H1 (cell line): ENCODE measurements at regions not wholly inside any gene's neighbourhood (a gene's known extent, or its start where the extent isn't known, plus 50 kb on each side); places are given as distances from the start of the nearest gene placed in this dataset.

Experiments used
- CTCF ChIA-PET: fragments of 300-600 bp; sonication (Branson Sonifier 250); formaldehyde crosslinking; loops from one replicate; lab custom pipeline; 2021; ENCODE audit not compliant: partially characterized antibody; lab: Charles Lee
- POLR2A ChIA-PET: fragments of 300-600 bp; sonication (Branson Sonifier 250); formaldehyde crosslinking; loops from one replicate; lab custom pipeline; 2021; ENCODE audit warnings: inconsistent platforms; ENCODE audit not compliant: partially characterized antibody; lab: Charles Lee
- DNase-seq, 2 experiments: peaks; one replicate each; pipeline versions ENCODE4 v3.0.0 to v3.0.0-alpha.2; 2010 to 2022; ENCODE audit warnings: low spot score in 2 of 2, low read depth in 1 of 2, mixed read lengths in 1 of 2
- FAIRE-seq: peaks from 2 replicates; lab custom pipeline; 2011; peaks lifted over from hg19 to GRCh38; lab: Jason Lieb, UNC
- H2AFZ ChIP-seq: 2 replicates; pipeline ENCODE4 v1.8.1; 2012; ENCODE audit warnings: low read length, inconsistent platforms
- H2AK5ac ChIP-seq: 2 replicates; pipeline ENCODE4 v1.6.1; 2013; ENCODE audit warnings: low read depth, low read length
- H2BK120ac ChIP-seq: replicated peaks from 2 replicates; pipeline ENCODE3; 2013; ENCODE audit warnings: low read depth, low read length, inconsistent platforms
- H2BK12ac ChIP-seq: 2 replicates; pipeline ENCODE4 v1.6.1; 2013; ENCODE audit warnings: low read depth, low read length
- H2BK15ac ChIP-seq: 2 replicates; pipeline ENCODE4 v1.6.1; 2013; ENCODE audit warnings: low read length
- H2BK20ac ChIP-seq: 2 replicates; pipeline ENCODE4 v1.6.1; 2013; ENCODE audit warnings: low read length
- H2BK5ac ChIP-seq: 2 replicates; pipeline ENCODE4 v1.6.1; 2013; ENCODE audit warnings: low read depth, low read length
- H3K14ac ChIP-seq: 2 replicates; pipeline ENCODE4 v1.6.1; 2013; ENCODE audit warnings: inconsistent platforms; ENCODE audit not compliant: insufficient read length
- H3K18ac ChIP-seq: 2 replicates; pipeline ENCODE4 v1.6.1; 2013; ENCODE audit warnings: low read length; ENCODE audit errors: extremely low read depth
- H3K23ac ChIP-seq: 2 replicates; pipeline ENCODE4 v1.6.1; 2013; ENCODE audit warnings: inconsistent platforms; ENCODE audit not compliant: insufficient read length
- H3K23me2 ChIP-seq: 2 replicates; pipeline ENCODE4 v1.6.1; 2013; ENCODE audit warnings: low read depth, low read length
- H3K27ac ChIP-seq: 2 replicates; pipeline ENCODE4 v1.6.1; 2011; ENCODE audit warnings: low read depth, low read length, inconsistent platforms
- H3K27me3 ChIP-seq, 4 experiments: replicated peaks in 1 of 4; 1 replicate in 1 of 4; 2 replicates in 3 of 4; pipeline versions ENCODE4 v1.6.1 to v1.8.1; 2011 to 2013; ENCODE audit warnings: low read length in 3 of 4, mild to moderate bottlenecking in 3 of 4, inconsistent platforms in 2 of 4, mixed read lengths in 2 of 4, moderate library complexity in 1 of 4; ENCODE audit not compliant: control insufficient read depth in 3 of 4, insufficient read depth in 3 of 4; ENCODE audit errors: extremely low read depth in 1 of 4
- H3K36me3 ChIP-seq, 4 experiments: 2 replicates each; pipeline versions ENCODE4 v1.6.1 to v1.8.1; 2011 to 2013; ENCODE audit warnings: mild to moderate bottlenecking in 4 of 4, low read length in 3 of 4, moderate library complexity in 2 of 4, control low read depth in 1 of 4, inconsistent platforms in 1 of 4; ENCODE audit not compliant: insufficient read depth in 4 of 4, control insufficient read depth in 2 of 4
- H3K4ac ChIP-seq: replicated peaks from 2 replicates; pipeline ENCODE3; 2013; ENCODE audit warnings: low read length, low read depth, mixed read lengths, inconsistent platforms; ENCODE audit not compliant: insufficient read length
- H3K4me1 ChIP-seq, 4 experiments: replicated peaks in 1 of 4; 1 replicate in 1 of 4; 2 replicates in 3 of 4; pipeline versions ENCODE4 v1.6.1 to v1.8.1; 2011 to 2013; ENCODE audit warnings: low read length in 3 of 4, inconsistent platforms in 2 of 4, mixed read lengths in 1 of 4; ENCODE audit not compliant: insufficient read depth in 4 of 4, control insufficient read depth in 3 of 4
- H3K4me2 ChIP-seq, 2 experiments: 2 replicates each; pipeline versions ENCODE4 v1.6.1 to v1.8.1; 2011 to 2013; ENCODE audit warnings: low read depth in 2 of 2, low read length in 2 of 2, control low read depth in 1 of 2, inconsistent platforms in 1 of 2, mild to moderate bottlenecking in 1 of 2; ENCODE audit not compliant: insufficient read depth in 1 of 2
- H3K4me3 ChIP-seq, 4 experiments: fragments of 200-600, 300-600 bp in 1 of 4; sonication (generic), shearing (Covaris generic), sonication (Bioruptor Twin) in 1 of 4; 2 replicates each; pipeline versions ENCODE4 v1.5.1 to v1.8.1; 2011 to 2016; ENCODE audit warnings: low read length in 4 of 4, low read depth in 3 of 4, control low read depth in 2 of 4, inconsistent platforms in 2 of 4, mild to moderate bottlenecking in 2 of 4, mixed read lengths in 1 of 4, moderate library complexity in 1 of 4; ENCODE audit not compliant: insufficient read depth in 2 of 4; ENCODE audit errors: extremely low read depth in 1 of 4
- H3K56ac ChIP-seq: replicated peaks from 2 replicates; pipeline ENCODE3; 2013; ENCODE audit warnings: low read depth, mild to moderate bottlenecking, mixed read lengths, low read length, inconsistent platforms; ENCODE audit not compliant: insufficient read length
- H3K79me1 ChIP-seq: 2 replicates; pipeline ENCODE4 v1.6.1; 2013; ENCODE audit warnings: low read depth, low read length, control low read depth
- H3K79me2 ChIP-seq, 2 experiments: 2 replicates each; pipeline versions ENCODE4 v1.6.1 to v1.8.1; 2012 to 2013; ENCODE audit warnings: low read length in 2 of 2, mild to moderate bottlenecking in 2 of 2, inconsistent platforms in 1 of 2; ENCODE audit not compliant: insufficient read depth in 2 of 2, control insufficient read depth in 1 of 2
- H3K9ac ChIP-seq, 4 experiments: replicated peaks in 1 of 4; 1 replicate in 1 of 4; 2 replicates in 3 of 4; pipeline versions ENCODE4 v1.6.1 to v1.8.1; 2011 to 2013; ENCODE audit warnings: low read depth in 3 of 4, low read length in 3 of 4, control low read depth in 2 of 4, mild to moderate bottlenecking in 2 of 4, moderate library complexity in 2 of 4, inconsistent platforms in 1 of 4; ENCODE audit errors: extremely low read depth in 1 of 4
- H3K9me3 ChIP-seq, 2 experiments: 2 replicates each; pipeline versions ENCODE4 v1.6.1 to v1.8.1; 2012 to 2013; ENCODE audit warnings: mild to moderate bottlenecking in 2 of 2, moderate library complexity in 2 of 2, control low read depth in 1 of 2, inconsistent platforms in 1 of 2, low read depth in 1 of 2, low read length in 1 of 2, mixed read lengths in 1 of 2; ENCODE audit not compliant: insufficient read depth in 2 of 2
- H4K20me1 ChIP-seq, 2 experiments: replicated peaks in 1 of 2; 2 replicates each; pipeline versions ENCODE3 to v1.8.1; 2011 to 2013; ENCODE audit warnings: inconsistent platforms in 2 of 2, low read length in 2 of 2, mild to moderate bottlenecking in 1 of 2; ENCODE audit not compliant: insufficient read depth in 2 of 2, control insufficient read depth in 1 of 2
- H4K5ac ChIP-seq: 2 replicates; pipeline ENCODE4 v1.6.1; 2013; ENCODE audit warnings: low read length, low read depth, mixed read lengths, inconsistent platforms; ENCODE audit not compliant: insufficient read length
- H4K8ac ChIP-seq: 2 replicates; pipeline ENCODE4 v1.8.0; 2013; ENCODE audit warnings: mild to moderate bottlenecking, moderate library complexity, low read length, inconsistent platforms; ENCODE audit not compliant: insufficient read depth; ENCODE audit errors: extremely low read depth
- H4K91ac ChIP-seq: replicated peaks from 2 replicates; pipeline ENCODE3; 2013; ENCODE audit warnings: low read length, mixed read lengths, inconsistent platforms; ENCODE audit not compliant: insufficient read length
- EP300 ChIP-seq, 2 experiments: IDR thresholded peaks; 1 replicate in 1 of 2; 2 replicates in 1 of 2; pipeline ENCODE4 v1.6.1; 2011 to 2012; ENCODE audit warnings: low read depth in 2 of 2, low read length in 2 of 2, mild to moderate bottlenecking in 2 of 2, borderline replicate concordance in 1 of 2, inconsistent platforms in 1 of 2, moderate library complexity in 1 of 2
- HDAC2 ChIP-seq, 2 experiments: fragments of 300-600 bp in 1 of 2; sonication (generic) in 1 of 2; IDR thresholded peaks; 2 replicates each; pipeline ENCODE4 v1.6.1; 2011 to 2012; ENCODE audit warnings: low read depth in 2 of 2, low read length in 2 of 2, mild to moderate bottlenecking in 2 of 2, moderate library complexity in 2 of 2, borderline replicate concordance in 1 of 2, inconsistent platforms in 1 of 2
- HDAC6 ChIP-seq: IDR thresholded peaks from one replicate; pipeline ENCODE4 v1.7.1; 2012; ENCODE audit warnings: low read depth, mild to moderate bottlenecking, inconsistent platforms, low read length, moderate library complexity
- JUN ChIP-seq: IDR thresholded peaks from 2 replicates; pipeline ENCODE4 v1.6.1; 2011; ENCODE audit warnings: low read depth, mild to moderate bottlenecking, improper control_type of control experiment, low read length
- JUND ChIP-seq: IDR thresholded peaks from 2 replicates; pipeline ENCODE4 v1.6.1; 2011; ENCODE audit warnings: mild to moderate bottlenecking, improper control_type of control experiment, low read length
- SRF ChIP-seq: IDR thresholded peaks from 2 replicates; pipeline ENCODE4 v1.6.1; 2011; ENCODE audit warnings: mild to moderate bottlenecking, low read depth, low read length, moderate library complexity
- WGBS, 2 experiments: shearing (Covaris generic) in 1 of 2; methylation state at CpG; one replicate each; pipeline versions ENCODE4 v1.1.6 to v1.1.7; 2013 to 2015; ENCODE audit warnings: low lambda C conversion rate in 2 of 2, mixed read lengths in 2 of 2, inconsistent platforms in 1 of 2, low coverage in 1 of 2, missing lambda C conversion rate in 1 of 2; ENCODE audit not compliant: insufficient replicate concordance in 2 of 2, insufficient coverage in 1 of 2, insufficient read length in 1 of 2; ENCODE audit errors: extremely low coverage in 1 of 2, missing lambda C conversion rate in 1 of 2; 5-methylcytosine and 5-hydroxymethylcytosine counted together
- TF ChIP-seq, protein P1 (sequence below): IDR thresholded peaks from 2 replicates; pipeline ENCODE4 v1.6.1; 2012; ENCODE audit warnings: low read length, inconsistent platforms

DNA sequence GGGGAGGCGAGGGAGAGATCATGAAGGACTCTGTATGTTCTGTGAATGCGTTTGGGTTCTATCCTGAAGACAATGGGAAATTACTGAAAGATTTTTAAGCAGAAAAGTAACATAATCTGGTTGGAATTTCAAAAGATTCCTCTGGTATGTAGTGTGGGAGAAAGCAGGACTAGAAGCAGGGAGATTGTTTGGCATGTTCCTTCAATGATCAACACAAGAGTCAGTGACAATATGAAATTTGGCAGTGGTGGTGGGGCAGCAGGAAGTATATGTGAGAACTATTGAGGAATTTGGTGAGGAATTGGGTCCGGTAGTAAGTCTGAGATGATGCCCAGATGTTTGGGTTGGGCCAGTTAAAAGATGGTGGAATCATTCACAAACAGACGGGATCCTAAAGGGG lies 348.7 kb downstream of the CD83 start:
- H2BK120ac ChIP-seq, result no peak overlapping the region
- H3K27me3 ChIP-seq, result no peaks in the 10 kb centered on the region
- H2BK5ac ChIP-seq, result no peak overlapping the region
- H2BK15ac ChIP-seq, result no peak overlapping the region
- H3K56ac ChIP-seq, result no peak overlapping the region
- CTCF ChIA-PET, result interaction anchor here (1.0 to 1.6 kb wide), 2 partner anchors 18 to 294 kb away, joined by 3 to 5 read pairs; no protein-coding TSS in a partner anchor
- H3K23ac ChIP-seq, result no peak overlapping the region
- H2BK20ac ChIP-seq, result no peak overlapping the region
- no peak overlapping the region for H2AK5ac ChIP-seq
- H3K4ac ChIP-seq, result no peak overlapping the region
- H4K8ac ChIP-seq, result no peak overlapping the region
- H2AFZ ChIP-seq, result no peak overlapping the region
- H3K9me3 ChIP-seq, result peaks cover 0 to 6% of the 10 kb centered on the region in 2 experiments; a peak in 1 of 4 replicates
- FAIRE-seq, result no peak
- H4K5ac ChIP-seq, result no peak overlapping the region
- no peak overlapping the region for H3K4me3 ChIP-seq
- H3K4me2 ChIP-seq, result no peak overlapping the region
- no peak overlapping the region for H3K9ac ChIP-seq
- POLR2A ChIA-PET, result no interaction called here
- H4K91ac ChIP-seq, result no peak overlapping the region
- H3K36me3 ChIP-seq, result 0 out of 8 replicates have a peak, but pooled peaks cover 0 to 3% (median 0%) of the 10 kb centered on the region in 4 experiments
- no peaks in the 10 kb centered on the region for H3K79me1 ChIP-seq
- H2BK12ac ChIP-seq, result no peak overlapping the region
- WGBS, 2 experiments, result 81 to 100% methylated on average over 1 to 4 of the region's 4 CpGs
- H3K27ac ChIP-seq, result no peak overlapping the region
- H3K4me1 ChIP-seq, result peaks cover 0 to 3% (median 0%) of the 10 kb centered on the region in 4 experiments; a peak in 1 of 7 replicates
- H3K79me2 ChIP-seq, result no peaks in the 10 kb centered on the region
- H3K23me2 ChIP-seq, result no peaks in the 10 kb centered on the region
- H3K18ac ChIP-seq, result no peak overlapping the region
- DNase-seq, result peak in 1 of 2 experiments; percentile 8
- H3K14ac ChIP-seq, result no peak overlapping the region
- no peaks in the 10 kb centered on the region for H4K20me1 ChIP-seq
- TF ChIP-seq, protein P1, sequence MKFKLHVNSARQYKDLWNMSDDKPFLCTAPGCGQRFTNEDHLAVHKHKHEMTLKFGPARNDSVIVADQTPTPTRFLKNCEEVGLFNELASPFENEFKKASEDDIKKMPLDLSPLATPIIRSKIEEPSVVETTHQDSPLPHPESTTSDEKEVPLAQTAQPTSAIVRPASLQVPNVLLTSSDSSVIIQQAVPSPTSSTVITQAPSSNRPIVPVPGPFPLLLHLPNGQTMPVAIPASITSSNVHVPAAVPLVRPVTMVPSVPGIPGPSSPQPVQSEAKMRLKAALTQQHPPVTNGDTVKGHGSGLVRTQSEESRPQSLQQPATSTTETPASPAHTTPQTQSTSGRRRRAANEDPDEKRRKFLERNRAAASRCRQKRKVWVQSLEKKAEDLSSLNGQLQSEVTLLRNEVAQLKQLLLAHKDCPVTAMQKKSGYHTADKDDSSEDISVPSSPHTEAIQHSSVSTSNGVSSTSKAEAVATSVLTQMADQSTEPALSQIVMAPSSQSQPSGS, result no peak
- TF ChIP-seq EP300 (IDR thresholded peaks at IDR 0.05; ENCODE audit: borderline replicate concordance in 1 of 2, low read depth in 2 of 2, low read length in 2 of 2), result no peak
- TF ChIP-seq JUN, result no peak
- TF ChIP-seq HDAC2 (IDR thresholded peaks at IDR 0.05; ENCODE audit: borderline replicate concordance in 1 of 2, low read depth in 2 of 2, low read length in 2 of 2), result no peak
- TF ChIP-seq SRF, result no peak
- TF ChIP-seq JUND, result no peak
- no peak for TF ChIP-seq HDAC6
